GDM1 (cell line): ENCODE measurements at regions not wholly inside any gene's neighbourhood (a gene's known extent, or its start where the extent isn't known, plus 50 kb on each side); places are given as distances from the start of the nearest gene placed in this dataset.

Source experiments
- DNase-seq: peaks from one replicate; lab custom pipeline; 2025; lab: John Stamatoyannopoulos, UW

- no peak for DNase-seq
Observed at GRCh38 chr14:98118749-98119148, 1153.2 kb downstream of the BCL11B start.

DNA sequence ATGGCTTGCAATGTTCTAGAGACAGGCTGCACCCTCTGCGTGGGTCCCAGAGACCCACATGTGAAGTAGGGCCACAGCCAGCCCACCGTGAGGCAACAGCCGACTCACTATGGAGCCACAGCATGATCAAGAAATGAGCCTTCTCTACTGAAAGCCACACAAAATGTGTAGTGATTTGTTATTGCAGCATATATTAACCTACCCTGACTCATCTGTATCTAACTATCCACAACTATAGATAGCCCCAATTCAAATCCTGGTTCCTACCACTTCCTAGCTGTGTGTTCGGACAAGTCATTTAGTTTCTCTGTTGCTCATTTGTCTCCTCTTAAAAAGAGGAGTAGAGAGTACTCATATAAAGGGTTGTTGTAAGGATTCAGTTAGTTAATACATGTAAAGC lies 1152.3 kb downstream of the BCL11B start:
- no peak for DNase-seq

- DNase-seq: no peak
Observed at GRCh38 chr14:98120831-98121464, 1151.0 kb downstream of the BCL11B start.

DNA sequence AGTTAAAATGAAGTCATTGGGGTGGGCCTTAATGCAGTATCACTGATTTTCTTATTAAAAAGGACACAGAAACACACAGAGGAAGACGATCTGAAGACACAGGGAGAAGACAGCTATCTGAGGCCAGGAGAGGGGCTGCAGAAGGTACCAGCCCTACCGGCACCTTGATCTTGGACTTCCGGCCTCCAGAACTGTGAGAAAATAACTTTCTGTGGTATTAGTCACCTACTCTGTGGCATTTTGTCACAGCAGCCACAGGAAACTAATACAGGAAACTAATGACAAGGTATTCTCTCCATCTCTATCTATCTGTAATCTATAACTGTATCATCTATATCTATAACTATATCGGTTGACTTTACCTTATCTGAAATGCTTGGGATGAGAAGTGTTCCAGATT lies 1149.5 kb downstream of the BCL11B start:
- no peak for DNase-seq

DNA sequence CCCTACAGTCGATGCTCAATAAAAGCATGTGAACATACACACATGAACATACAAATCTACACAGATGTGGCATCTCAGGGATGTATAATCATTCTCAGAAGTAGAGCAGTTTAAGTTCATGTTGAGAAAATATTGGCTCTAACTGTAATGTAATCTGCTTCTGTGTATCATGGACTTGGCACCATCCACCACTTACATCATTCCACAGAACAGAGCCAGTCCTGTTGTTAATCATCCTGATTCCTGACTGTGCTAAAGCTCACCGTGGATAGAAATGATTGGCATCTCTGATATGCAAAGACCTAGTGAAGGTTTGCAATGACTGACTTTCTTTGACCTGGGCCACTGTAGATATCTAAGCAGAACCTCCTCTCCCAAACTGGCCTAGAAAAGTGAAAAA lies 1141.3 kb downstream of the BCL11B start:
- DNase-seq: no peak

DNA sequence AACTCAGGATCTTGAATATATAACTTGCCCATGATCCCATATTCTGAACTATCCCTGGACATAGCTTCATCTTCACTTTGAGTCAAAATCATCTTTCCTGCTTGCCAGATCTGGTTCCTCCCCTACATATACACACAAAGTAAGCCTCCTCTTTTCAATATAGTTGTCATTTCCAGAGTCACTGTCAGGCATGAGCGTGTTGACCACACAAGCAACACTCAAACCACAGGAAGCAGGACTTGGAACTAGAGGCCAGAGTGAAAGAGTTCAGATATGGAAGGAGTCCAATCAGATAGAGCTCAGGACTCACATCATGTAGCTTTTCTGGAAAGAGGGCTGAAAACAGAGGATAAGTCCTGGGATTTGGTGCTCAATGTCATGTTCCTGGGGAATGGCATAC lies 1140.6 kb downstream of the BCL11B start:
- DNase-seq: no peak

- DNase-seq: no peak
Observed at GRCh38 chr14:98133806-98134205, 1138.2 kb downstream of the BCL11B start.

DNA sequence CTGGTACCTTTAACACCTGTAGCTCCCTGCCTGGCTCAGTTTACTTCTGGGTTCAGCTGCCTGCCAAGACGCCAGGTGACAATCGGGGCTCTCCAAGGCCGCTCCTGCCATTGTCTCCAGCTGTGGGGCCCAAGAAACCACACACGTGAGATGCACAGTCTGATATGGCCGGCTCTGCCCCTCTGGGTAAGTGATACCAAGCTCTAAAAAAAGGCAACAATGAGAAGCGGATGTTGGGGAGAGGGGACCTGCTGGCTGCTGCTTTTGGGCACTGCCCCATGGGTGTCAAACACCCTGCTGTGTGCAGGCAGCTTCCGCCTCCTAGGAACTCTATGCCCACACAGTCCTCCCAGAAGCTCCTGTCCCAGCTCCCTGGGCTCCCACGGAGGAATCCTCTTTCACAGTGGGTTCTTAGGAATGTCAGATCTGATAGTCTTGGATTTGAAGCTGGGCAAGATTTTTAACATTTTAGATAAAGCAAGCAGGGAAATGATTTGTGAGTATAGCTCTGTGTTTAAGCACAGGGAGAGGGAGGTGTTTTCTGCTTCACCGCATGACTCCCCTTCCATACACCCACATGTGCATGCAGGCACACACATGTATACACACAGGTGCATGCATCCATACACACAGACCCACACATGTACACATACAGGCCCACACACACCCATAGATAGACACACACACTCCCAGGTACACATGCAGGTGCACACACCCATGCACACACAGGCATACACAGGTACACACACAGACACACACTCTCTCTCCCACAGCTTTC lies 1135.8 kb downstream of the BCL11B start:
- DNase-seq: no peak

DNA sequence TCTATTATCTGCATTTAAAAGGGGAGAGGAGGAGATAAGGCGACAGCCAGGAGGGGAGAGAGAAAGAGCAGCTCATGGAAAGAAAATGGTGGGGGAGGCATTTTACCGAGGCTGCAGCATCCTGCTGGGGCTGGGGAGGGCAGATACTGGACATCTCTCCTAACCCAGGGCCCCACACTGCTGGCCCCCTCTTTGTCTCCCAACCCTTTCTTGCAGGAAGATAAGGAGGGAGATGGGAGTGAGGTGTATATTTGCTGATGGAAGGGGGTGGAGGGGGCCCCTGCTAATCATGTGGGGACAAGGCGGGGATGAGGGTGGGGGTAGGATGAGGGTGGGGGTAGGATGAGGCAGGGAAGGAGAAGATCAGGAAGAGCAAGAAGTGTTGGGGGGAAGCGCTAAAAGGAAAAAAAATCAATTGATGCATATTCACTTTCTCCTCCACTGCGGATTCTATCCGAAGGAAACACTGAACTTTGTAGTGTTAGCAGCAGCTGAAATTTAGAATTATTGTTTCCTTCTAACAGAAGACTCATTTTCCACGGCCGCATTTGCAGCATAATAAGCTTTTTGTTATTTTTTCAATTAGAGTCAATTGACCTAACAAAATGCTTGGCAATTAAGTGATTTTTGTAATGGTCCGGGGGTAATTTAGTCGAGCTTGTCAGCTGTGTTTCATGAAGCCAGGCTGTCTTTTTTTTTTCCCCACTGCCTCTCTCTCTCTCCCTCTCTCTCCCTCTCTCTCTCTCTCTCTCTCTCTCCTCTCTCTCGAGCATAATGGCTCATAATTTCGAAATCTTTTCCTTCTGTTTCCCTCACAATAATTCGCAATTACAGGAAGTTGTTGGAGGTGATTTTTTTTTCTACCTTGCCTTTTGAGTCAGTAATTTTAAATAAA lies 1134.6 kb downstream of the BCL11B start:
- no peak for DNase-seq

- DNase-seq: no peak
Observed at GRCh38 chr14:98138666-98139065, 1133.3 kb downstream of the BCL11B start.

DNA sequence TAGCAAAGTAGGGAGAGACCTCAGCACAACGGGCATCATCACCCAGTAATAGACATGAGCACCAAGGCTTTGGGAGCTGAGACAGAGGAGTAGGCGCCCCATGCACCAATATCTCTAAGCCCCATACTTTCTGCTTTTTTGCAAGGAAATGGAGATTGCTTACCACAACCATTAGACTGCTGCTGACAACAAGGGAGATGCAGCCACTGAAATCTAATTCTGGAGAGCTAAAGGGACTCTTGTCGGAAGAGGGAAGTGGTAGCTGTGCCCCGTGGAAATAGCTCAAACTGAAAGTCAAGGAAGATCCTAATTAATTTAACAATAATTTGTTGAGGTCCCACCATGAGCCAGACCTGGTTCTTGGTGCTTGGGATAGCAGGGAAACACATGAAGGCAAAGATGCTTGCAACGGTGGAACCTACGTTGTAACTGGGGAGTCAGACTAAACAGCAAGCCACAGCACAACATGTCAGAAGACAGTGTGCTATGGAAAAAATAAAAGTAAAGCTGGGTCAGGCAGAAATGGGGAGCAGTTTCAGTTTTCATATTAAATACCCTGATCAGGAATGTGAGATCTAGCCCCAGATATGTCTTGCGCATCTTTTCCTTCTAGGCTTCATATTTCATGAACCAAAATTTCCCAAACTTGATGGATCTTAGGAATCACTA lies 1131.0 kb downstream of the BCL11B start:
- no peak for DNase-seq

DNA sequence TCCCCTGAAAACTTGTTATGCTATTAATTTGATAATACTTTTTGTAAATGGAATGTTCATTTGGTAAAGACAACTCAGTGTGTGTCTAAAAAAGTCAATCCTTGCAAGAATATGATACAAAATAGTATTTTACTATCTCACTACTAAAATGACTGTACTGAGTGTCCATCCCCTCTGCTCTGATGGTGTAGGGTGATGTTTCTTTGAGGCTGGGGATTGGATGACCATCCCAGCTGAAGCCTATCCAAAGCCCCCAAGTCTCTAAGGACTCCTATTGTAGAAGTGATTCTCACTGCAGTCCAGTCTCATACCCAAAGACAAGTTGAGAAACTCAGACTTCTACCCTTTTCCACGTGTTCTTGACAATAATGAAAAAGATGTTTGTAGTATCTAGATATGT lies 1128.4 kb downstream of the BCL11B start:
- no peak for DNase-seq

DNA sequence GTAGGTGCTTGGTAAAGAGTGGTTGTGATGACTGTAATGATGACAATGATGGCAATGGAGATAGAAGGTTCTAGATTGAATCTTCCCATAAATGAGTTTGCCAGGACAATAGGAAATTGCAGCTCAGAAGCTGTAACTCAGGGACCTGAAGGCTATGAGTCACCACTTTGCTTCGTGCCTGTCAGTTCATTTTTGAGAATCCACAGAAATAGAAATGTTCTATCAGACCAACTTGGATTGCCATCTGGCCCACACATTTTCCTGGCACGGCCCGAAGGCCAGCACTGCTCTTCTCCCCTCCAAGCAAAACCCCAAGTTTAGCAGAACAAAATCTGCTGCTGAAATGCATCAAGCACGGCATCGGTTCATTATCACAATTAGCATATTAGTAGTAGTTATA lies 1127.0 kb downstream of the BCL11B start:
- DNase-seq: no peak

DNA sequence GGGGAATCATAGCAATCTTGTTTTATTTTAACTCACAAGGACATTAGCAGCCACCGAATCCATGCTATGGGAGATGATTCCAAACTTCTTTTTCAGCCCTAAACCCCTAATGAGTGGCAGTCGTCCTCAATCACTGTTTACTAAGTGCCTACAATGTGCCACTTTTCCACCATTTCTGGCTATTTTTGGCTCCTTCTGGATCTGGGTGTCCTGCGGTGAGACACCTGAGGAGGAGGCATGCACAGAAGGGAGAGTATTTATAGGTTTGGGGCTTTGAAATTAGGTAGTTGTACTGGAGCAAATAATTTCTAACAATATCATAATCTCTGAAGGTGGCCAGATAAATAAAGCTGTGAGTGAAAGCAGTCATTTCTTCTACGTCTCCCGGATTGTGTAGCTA lies 1125.6 kb downstream of the BCL11B start:
- DNase-seq: no peak

DNA sequence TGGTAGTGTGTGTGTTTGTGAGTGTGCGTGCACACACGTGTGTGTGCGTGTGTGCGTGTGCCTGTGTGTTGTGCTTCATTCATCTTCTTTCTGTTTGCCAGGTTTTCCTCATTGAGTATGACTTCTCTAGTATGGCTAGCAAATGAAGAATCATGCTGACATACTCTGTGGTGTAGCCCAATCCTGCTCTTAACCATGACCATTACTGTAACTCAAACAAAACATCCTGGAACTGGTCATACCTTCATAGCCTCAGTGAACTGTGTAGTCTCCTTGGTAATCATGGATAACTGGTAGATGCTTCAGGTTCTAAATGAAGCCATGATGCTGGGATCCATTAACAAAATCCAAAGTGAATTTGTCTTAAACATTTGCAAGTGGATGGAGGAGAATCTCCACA lies 1117.7 kb downstream of the BCL11B start:
- no peak for DNase-seq

DNA sequence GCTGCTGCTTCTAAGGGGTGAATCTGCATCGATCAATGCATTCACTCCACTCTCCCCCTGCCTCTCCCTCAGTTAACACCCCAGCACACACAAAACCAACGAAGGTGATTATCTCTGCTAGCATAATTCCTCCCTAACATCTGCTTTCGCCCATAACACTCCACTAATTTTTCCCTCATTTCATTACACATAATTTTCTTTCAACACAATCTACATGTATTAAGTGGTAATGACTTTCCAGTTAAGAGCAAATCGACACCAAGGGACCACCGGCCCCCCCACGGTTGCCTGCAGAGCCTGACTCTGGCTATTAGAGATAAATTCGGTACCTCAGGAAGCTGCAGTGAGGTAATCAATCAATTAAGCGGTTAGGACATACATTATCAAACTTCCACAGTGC lies 1115.6 kb downstream of the BCL11B start:
- no peak for DNase-seq

DNA sequence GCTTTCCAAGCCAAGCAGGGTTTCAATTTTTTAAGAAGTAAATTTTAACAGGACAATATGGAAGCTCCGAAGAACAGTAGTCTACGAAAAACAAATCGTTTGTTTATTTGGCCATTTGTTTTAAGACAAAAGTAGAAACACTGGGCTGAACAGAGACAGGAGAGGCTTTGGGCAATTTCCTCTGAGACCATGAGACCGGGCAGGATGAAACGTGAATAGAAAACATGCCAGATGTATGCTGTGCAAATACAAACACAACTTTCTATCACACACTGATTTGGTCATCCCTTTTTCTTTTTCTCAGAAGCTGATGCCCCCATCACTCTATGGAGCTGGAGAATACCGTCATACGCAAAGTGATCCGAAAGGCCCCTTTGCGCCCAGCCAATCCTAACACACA lies 1111.1 kb downstream of the BCL11B start:
- DNase-seq: no peak

DNA sequence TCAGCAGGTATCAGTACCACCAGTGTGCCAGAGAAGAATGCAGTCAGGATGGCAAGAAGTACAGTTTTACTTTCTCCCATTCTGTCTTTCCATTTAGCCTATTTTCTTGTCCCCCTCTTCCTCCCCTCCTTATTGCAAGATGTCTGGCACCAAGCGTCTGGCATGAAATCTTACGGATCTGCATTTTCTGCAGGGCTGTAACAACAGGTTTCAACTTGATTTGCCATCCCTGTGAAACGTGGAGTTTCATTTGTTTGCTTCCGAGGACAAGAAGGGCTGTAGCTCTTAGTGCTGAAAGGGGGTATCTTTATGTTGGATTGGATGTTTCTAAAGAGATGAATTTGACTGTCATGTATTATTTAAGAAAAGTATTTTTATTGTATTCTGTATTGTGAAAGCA lies 1110.6 kb downstream of the BCL11B start:
- no peak for DNase-seq

GRCh38 chr14:98162856-98163805 lies 1108.9 kb downstream of the BCL11B start:
- DNase-seq: no peak

- no peak for DNase-seq
Observed at GRCh38 chr14:98163873-98164272, 1108.1 kb downstream of the BCL11B start.

- no peak for DNase-seq
Observed at GRCh38 chr14:98165976-98166375, 1106.0 kb downstream of the BCL11B start.
